GM12892 (cell line): ENCODE measurements at regions not wholly inside any gene's neighbourhood (a gene's known extent, or its start where the extent isn't known, plus 50 kb on each side); places are given as distances from the start of the nearest gene placed in this dataset.

ENCODE experiments used
- POLR2A ChIP-seq: IDR thresholded peaks from 2 replicates; pipeline ENCODE4 v1.6.1; 2011; ENCODE audit warnings: low read depth, low read length, control low read depth
- POLR2AphosphoS5 ChIP-seq: IDR thresholded peaks from 2 replicates; pipeline ENCODE4 v1.6.1; 2011; ENCODE audit warnings: low read depth, low read length, control low read depth

- no peak for TF ChIP-seq POLR2A
- TF ChIP-seq POLR2AphosphoS5 = no peak
Observed at GRCh38 chr2:14235667-14236066, 396.9 kb upstream of the LRATD1 start.
